Colonic mucosa (tissue), 4 donors: ENCODE measurements at regions not wholly inside any gene's neighbourhood (a gene's known extent, or its start where the extent isn't known, plus 50 kb on each side); places are given as distances from the start of the nearest gene placed in this dataset.
A peak's percentile ranks its signal among the peaks of the same experiment; 100 is the strongest.

Source experiments
- DNase-seq: peaks from one replicate; pipeline ENCODE4 v3.0.0-alpha.2; 2020
- H3K27ac ChIP-seq: fragments of 200-600 bp; one replicate; pipeline ENCODE4 v1.8.0; 2021
- H3K27me3 ChIP-seq: fragments of 200-600 bp; one replicate; pipeline ENCODE4 v1.8.0; 2021
- H3K36me3 ChIP-seq: fragments of 200-600 bp; one replicate; pipeline ENCODE4 v1.8.0; 2021
- H3K4me1 ChIP-seq: fragments of 200-600 bp; one replicate; pipeline ENCODE4 v1.8.0; 2021; ENCODE audit warnings: mild to moderate bottlenecking
- H3K4me3 ChIP-seq: fragments of 200-600 bp; one replicate; pipeline ENCODE4 v1.8.0; 2021
- H3K9ac ChIP-seq, 2 donors: one replicate each; pipeline ENCODE4 v1.7.0; 2013; ENCODE audit warnings: control low read depth in 2 of 2, low read depth in 2 of 2, low read length in 2 of 2
- H3K9me3 ChIP-seq: fragments of 200-600 bp; one replicate; pipeline ENCODE4 v1.8.0; 2021
- CTCF ChIP-seq: fragments of 200-600 bp; IDR thresholded peaks from one replicate; pipeline ENCODE4 v1.8.0; 2022; ENCODE audit warnings: antibody characterized with exemption, mild to moderate bottlenecking
- intact Hi-C: fragments of 100-400 bp; cut with DNase I; formaldehyde crosslinking; loops from one replicate; pipeline ENCODE4 v1.14.1; 2022
- donor health status: healthy.
- donor health status: DM: no; HTN: no; CAD: no.
- donor health status: DM: no; HTN: no; CAD: no.

- no peak for TF ChIP-seq CTCF
- intact Hi-C loops, result no loop called here
- Histone ChIP-seq H3K36me3 (no peaks in the 10 kb centered on the region), H3K4me3 (no peak overlapping the region), H3K9ac (no peak overlapping the region), H3K9me3 (no peaks in the 10 kb centered on the region), H3K27ac (no peak overlapping the region), H3K27me3 (no peaks in the 10 kb centered on the region), H3K4me1 (no peaks in the 10 kb centered on the region)
- DNase-seq, result no peak
These were observed 78.4 kb upstream of the MEX3C start for GRCh38 chr18:51275712-51276476.

GRCh38 chr18:51278045-51278649 is 80.7 kb upstream of the MEX3C start:
- Histone ChIP-seq H3K36me3 (no peaks in the 10 kb centered on the region), H3K4me3 (no peak overlapping the region), H3K27me3 (no peaks in the 10 kb centered on the region), H3K9ac (no peak overlapping the region), H3K4me1 (no peaks in the 10 kb centered on the region), H3K27ac (no peak overlapping the region), H3K9me3 (no peaks in the 10 kb centered on the region)
- peak; percentile 41 for TF ChIP-seq CTCF
- intact Hi-C loops, result no loop called here
- peak; percentile 62 for DNase-seq

DNA sequence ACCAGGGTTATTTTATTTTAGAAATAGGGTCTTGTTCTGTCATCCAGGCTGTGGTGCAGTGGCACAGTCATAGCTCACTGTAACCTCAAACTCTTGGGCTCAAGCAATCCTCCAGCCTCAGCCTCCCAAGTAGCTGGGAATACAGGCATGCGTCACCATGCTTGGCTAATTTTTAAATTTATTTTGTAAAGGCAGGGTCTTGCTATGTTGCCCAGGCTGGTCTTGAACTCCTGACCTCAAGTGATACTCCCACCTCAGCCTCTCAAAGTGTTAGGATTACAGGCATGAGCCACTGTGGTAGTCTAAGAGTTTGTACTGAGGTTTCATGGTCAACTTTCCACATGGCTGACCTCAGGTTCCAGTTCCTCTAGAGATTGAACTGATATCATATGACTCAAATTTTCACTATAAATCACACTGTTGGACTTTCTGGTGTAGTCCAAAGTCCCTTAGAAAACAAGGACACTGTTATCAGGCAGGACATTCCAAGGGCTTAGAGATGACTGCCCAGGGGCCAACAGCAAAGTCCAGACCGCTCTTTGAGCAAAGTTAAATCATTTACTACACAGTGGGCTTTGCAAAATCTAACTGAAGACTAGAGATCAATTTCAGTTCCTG is 82.0 kb upstream of the MEX3C start:
- no peaks in the 10 kb centered on the region for H3K36me3 ChIP-seq
- intact Hi-C loops, result no loop called here
- no peaks in the 10 kb centered on the region for H3K9me3 ChIP-seq
- H3K27ac ChIP-seq, result no peak overlapping the region
- H3K4me1 ChIP-seq, result no peaks in the 10 kb centered on the region
- no peak for DNase-seq
- no peaks in the 10 kb centered on the region for H3K27me3 ChIP-seq
- H3K4me3 ChIP-seq, result no peak overlapping the region
- TF ChIP-seq CTCF, result no peak
- H3K9ac ChIP-seq, result no peak overlapping the region

DNA sequence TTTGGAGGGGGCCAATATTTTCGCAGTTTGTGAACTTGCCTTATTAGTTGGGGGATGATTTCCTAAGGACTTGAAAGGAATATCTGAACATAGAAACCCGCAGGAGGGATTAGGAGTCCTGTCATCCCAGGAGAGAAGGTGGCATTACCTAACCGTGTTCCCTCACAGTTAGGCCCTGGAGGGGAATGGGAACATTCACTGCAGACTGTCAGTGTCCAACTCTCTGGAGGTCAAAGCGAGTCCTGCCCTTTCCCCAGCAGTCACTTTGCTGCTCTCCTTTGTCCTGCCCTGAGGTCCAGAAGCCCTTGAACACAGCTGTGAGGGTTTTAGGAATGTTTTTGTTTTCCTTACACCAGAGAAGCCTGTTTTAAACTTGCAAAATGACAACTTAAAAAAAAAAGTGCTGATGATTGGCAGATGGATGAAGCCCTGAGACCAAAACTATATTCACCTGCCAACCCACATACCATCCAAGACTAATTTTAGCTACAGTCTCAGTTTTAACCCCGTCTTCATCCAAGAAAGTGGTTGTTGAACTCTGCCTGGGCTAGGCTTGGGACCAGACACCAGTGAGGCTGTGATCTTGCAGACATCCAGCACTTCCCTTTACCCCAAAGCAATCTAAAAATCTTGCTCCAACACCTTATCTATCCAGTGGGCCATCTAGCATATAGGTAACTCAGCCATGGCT is 90.5 kb upstream of the MEX3C start:
- DNase-seq, result no peak
- no peaks in the 10 kb centered on the region for H3K27me3 ChIP-seq
- intact Hi-C loops, result no loop called here
- H3K9ac ChIP-seq, result no peak overlapping the region
- H3K4me1 ChIP-seq, result no peaks in the 10 kb centered on the region
- H3K27ac ChIP-seq, result no peak overlapping the region
- H3K4me3 ChIP-seq, result no peak overlapping the region
- H3K36me3 ChIP-seq, result no peaks in the 10 kb centered on the region
- H3K9me3 ChIP-seq, result no peaks in the 10 kb centered on the region
- TF ChIP-seq CTCF, result no peak

- no peak overlapping the region for H3K4me3 ChIP-seq
- H3K9me3 ChIP-seq, result no peaks in the 10 kb centered on the region
- H3K27ac ChIP-seq, result no peak overlapping the region
- TF ChIP-seq CTCF, result no peak
- intact Hi-C loops, result no loop called here
- no peak for DNase-seq
- H3K4me1 ChIP-seq, result no peaks in the 10 kb centered on the region
- no peaks in the 10 kb centered on the region for H3K27me3 ChIP-seq
- H3K36me3 ChIP-seq, result no peaks in the 10 kb centered on the region
- no peak overlapping the region for H3K9ac ChIP-seq
These were observed 91.1 kb upstream of the MEX3C start for GRCh38 chr18:51288582-51288981.
